Right lobe of liver (tissue), 4 donors: ENCODE measurements at regions not wholly inside any gene's neighbourhood (a gene's known extent, or its start where the extent isn't known, plus 50 kb on each side); places are given as distances from the start of the nearest gene placed in this dataset.

Experiments
- CTCF ChIP-seq, 4 donors: fragments of 200-600 bp in 3 of 4; fragments of 450-650 bp in 1 of 4; IDR thresholded peaks; one replicate each; pipeline versions ENCODE4 v1.5.1 to v1.8.0; 2016 to 2022; ENCODE audit warnings: antibody characterized with exemption in 4 of 4, mild to moderate bottlenecking in 2 of 4
- POLR2A ChIP-seq: fragments of 450-650 bp; IDR thresholded peaks from one replicate; pipeline ENCODE4 v1.6.1; 2017; ENCODE audit warnings: antibody characterized with exemption, mild to moderate bottlenecking
- donor health status: DM: no; HTN: no; CAD: no.
- donor health status: DM: no; HTN: no; CAD: no.
- donor health status: DM: no; HTN: yes; CAD: no.

GRCh38 chrX:14220386-14220944 lies 190.8 kb upstream of the GEMIN8 start:
- TF ChIP-seq CTCF (IDR thresholded peaks at IDR 0.05) (no peak), POLR2A (no peak)
